KOPT-K1 (cell line): ENCODE measurements at regions not wholly inside any gene's neighbourhood (a gene's known extent, or its start where the extent isn't known, plus 50 kb on each side); places are given as distances from the start of the nearest gene placed in this dataset.
"Not testable (repeated sequence)": the region's sequence is repeated elsewhere in the genome, so short reads cannot be mapped to it uniquely, and the experiment has no call there.

Experiments used
- H3K27ac ChIP-seq: fragments of 200-600 bp; sonication (generic); 2 replicates; pipeline ENCODE4 v1.5.1; 2016; ENCODE audit warnings: antibody characterized with exemption, mild to moderate bottlenecking, low read depth, low read length; ENCODE audit not compliant: poor library complexity, severe bottlenecking
- H3K36me3 ChIP-seq: fragments of 200-600 bp; sonication (generic); 2 replicates; pipeline ENCODE4 v1.5.1; 2017; ENCODE audit warnings: antibody characterized with exemption, mild to moderate bottlenecking, low read length, moderate library complexity; ENCODE audit not compliant: insufficient read depth
- H3K9me3 ChIP-seq: fragments of 200-600 bp; sonication (generic); 2 replicates; pipeline ENCODE4 v1.5.1; 2017; ENCODE audit warnings: antibody characterized with exemption, low read length, mild to moderate bottlenecking; ENCODE audit not compliant: insufficient read depth, poor library complexity, severe bottlenecking

- Histone ChIP-seq H3K36me3 (no peaks in the 10 kb centered on the region), H3K9me3 (no peaks in the 10 kb centered on the region), H3K27ac (no peak overlapping the region)
Measured at GRCh38 chr4:84336964-84337705, 162.0 kb downstream of the NKX6-1 start.

DNA sequence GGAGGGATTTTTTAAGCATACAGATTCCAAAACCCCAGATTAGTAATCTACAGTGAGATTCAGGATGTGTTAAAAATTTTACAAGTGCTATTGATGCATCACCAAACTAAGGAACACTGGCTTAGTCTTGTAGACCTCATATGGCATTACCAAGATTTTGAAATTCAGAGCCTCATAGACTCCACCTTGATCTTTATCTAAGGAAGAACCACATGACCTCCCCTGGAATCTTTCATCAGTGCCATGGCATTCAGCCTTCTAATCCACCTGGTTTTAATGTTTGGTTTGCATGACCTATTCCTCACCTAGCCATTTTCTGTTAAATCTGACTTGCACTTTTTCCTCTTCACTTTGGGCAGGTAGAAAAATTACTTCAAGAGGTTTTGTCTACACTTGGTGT is 171.6 kb downstream of the NKX6-1 start:
- Histone ChIP-seq H3K9me3 (no peaks in the 10 kb centered on the region), H3K36me3 (no peaks in the 10 kb centered on the region), H3K27ac (no peak overlapping the region)

- H3K27ac ChIP-seq, result no peak overlapping the region
- no peaks in the 10 kb centered on the region for H3K36me3 ChIP-seq
- H3K9me3 ChIP-seq, result no peaks in the 10 kb centered on the region
Measured at GRCh38 chr4:84325625-84326024, 173.5 kb downstream of the NKX6-1 start.

DNA sequence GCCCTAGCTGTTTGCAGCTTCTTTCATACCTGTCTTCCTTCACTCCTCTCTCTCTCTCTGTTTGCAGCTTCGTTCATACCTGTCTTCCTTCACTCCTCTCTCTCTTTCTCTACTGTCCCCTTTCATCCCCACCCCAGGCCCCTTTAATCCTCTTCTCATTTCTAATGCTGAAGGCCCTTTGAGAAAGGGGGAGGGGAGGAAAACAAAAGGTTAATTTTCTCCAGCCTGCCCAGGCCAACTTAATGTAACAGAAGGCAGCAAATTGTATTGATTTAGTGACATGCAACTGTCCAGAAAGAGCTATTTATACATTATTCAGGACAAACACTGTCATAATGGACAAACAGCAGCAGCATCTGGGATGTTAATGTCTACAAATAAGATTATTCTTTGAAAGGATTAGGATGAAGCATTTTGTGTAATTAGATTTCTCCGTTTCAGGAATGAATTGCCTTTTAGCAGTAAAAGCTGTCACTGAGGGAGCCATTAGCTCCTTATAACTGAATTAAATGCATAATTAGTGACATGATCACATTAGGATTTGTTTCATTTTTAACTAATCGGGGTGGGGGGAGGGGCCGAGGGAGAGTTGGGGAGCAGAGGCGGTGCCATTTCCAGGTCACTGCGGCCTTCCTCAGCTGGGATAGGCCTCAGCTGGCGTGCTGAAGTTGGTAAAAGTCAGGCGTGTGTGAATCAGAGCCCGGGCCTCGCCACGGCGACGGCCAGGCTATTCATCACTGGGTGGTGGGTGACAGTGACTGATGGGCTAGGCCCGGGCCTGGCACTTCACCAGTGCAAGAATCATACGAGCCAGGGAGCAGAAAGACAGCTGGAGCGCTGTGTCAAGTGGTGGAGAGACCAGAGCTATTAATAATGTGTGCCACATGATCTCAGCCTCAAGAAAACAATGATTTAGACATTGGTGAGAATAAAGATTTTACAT is 174.5 kb downstream of the NKX6-1 start:
- no peaks in the 10 kb centered on the region for H3K36me3 ChIP-seq
- H3K9me3 ChIP-seq, result no peaks in the 10 kb centered on the region
- H3K27ac ChIP-seq, result no peak overlapping the region

GRCh38 chr4:84319124-84319523 is 180.0 kb downstream of the NKX6-1 start:
- H3K9me3 ChIP-seq, result no peaks in the 10 kb centered on the region
- no peaks in the 10 kb centered on the region for H3K36me3 ChIP-seq
- no peak overlapping the region for H3K27ac ChIP-seq

GRCh38 chr4:84317513-84317912 is 181.6 kb downstream of the NKX6-1 start:
- Histone ChIP-seq H3K36me3 (no peaks in the 10 kb centered on the region), H3K9me3 (no peaks in the 10 kb centered on the region), H3K27ac (no peak overlapping the region)

DNA sequence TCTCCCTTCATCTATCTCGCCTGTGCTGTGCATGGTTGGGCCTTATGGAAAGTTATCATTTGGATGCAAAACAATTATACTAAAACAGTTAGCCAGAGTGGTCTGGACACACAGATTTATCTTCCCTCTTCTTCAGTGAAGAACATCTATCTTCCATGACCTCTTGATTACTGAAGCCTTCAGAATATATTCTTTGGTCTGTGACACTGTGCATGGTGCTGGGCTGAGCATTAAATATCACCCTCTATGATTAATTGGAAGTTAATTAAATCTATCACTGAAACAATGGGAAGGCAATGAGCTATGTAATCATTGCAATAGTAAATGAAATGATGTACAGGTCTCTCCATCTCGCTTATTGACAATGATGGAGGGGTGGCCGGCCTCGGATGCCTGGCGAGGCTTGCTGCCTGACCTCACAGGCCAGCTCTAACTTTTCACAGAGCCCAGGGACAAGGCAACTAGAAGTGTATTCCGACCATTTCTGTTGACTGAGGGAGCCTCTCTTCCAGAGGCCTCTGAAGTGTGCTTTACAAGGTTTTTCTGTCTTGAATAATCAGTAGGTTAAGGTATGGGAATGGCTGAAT is 186.6 kb downstream of the NKX6-1 start:
- Histone ChIP-seq H3K27ac (no peak overlapping the region), H3K9me3 (no peaks in the 10 kb centered on the region), H3K36me3 (no peaks in the 10 kb centered on the region)

DNA sequence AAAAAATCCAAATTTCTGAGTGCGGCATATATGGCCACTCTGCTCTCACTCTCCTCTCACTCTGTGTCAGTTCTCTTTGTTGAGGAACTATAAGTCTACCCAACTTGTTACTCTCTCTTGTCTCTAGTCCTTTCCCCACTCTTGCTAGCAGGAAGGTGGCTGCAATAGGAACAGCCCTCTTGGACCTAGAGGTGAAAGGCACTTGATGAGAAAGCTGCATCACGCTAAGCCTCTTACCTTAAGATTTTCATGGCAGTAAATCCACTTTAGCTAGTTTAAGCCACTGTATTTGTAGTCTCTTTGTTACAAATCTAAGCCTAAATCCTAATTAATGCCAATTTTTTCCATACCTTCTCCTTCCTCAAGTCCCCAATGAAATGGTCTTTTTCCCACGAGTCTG is 189.9 kb downstream of the NKX6-1 start:
- H3K27ac ChIP-seq, result no peak overlapping the region
- no peaks in the 10 kb centered on the region for H3K9me3 ChIP-seq
- no peaks in the 10 kb centered on the region for H3K36me3 ChIP-seq

DNA sequence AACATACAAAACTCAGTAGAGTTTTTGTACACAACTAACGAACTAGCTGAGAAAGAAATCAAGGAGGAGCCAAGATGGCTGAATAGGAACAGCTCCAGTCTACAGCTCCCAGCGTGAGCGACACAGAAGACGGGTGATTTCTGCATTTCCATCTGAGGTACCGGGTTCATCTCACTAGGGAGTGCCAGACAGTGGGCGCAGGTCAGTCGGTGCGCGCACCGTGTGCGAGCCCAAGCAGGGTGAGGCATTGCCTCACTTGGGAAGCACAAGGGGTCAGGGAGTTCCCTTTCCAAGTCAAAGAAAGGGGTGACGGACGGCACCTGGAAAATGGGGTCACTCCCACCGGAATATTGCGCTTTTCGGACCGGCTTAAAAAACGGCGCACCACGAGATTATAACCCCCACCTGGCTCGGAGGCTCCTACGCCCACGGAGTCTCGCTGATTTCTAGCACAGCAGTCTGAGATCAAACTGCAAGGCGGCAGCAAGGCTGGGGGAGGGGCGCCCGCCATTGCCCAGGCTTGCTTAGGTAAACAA is 200.3 kb downstream of the NKX6-1 start:
- not testable (repeated sequence) for H3K27ac ChIP-seq, H3K9me3 ChIP-seq

GRCh38 chr4:84298023-84298718 is 200.9 kb downstream of the NKX6-1 start:
- no peak overlapping the region for H3K27ac ChIP-seq
- no peaks in the 10 kb centered on the region for H3K36me3 ChIP-seq
- H3K9me3 ChIP-seq, result no peaks in the 10 kb centered on the region

More for the DNA sequence above, 200.3 kb downstream of the NKX6-1 start:
- H3K36me3 ChIP-seq, result not testable (repeated sequence)

- Histone ChIP-seq H3K9me3 (no peaks in the 10 kb centered on the region), H3K36me3 (no peaks in the 10 kb centered on the region), H3K27ac (no peak overlapping the region)
Measured at GRCh38 chr4:84291969-84292368, 207.1 kb downstream of the NKX6-1 start.

GRCh38 chr4:84286048-84286447 is 213.0 kb downstream of the NKX6-1 start:
- no peaks in the 10 kb centered on the region for H3K9me3 ChIP-seq
- H3K27ac ChIP-seq, result no peak overlapping the region
- H3K36me3 ChIP-seq, result no peaks in the 10 kb centered on the region

DNA sequence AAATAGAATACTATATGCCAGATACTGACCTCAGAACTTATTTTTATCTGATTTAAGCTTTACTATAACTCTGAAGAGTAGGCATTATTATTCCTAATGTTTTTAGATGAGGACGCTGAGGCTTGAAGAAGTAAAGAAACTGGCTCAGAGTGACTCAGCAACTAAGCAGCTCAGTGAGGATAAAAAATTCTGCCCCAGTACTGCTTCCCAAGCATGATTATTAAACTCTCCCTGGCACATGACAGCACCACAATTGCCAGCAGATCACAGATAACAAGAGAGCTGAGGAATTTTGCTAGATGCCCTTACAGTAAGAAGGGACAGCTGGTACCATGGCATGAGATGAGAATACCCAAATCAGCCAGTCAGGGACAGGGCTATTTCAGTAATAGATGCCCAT is 219.4 kb downstream of the NKX6-1 start:
- no peak overlapping the region for H3K27ac ChIP-seq
- no peaks in the 10 kb centered on the region for H3K36me3 ChIP-seq
- H3K9me3 ChIP-seq, result no peaks in the 10 kb centered on the region

- H3K27ac ChIP-seq, result no peak overlapping the region
- H3K9me3 ChIP-seq, result no peaks in the 10 kb centered on the region
- no peaks in the 10 kb centered on the region for H3K36me3 ChIP-seq
Measured at GRCh38 chr4:84277923-84278322, 221.2 kb downstream of the NKX6-1 start.

- H3K36me3 ChIP-seq, result no peaks in the 10 kb centered on the region
- H3K27ac ChIP-seq, result no peak overlapping the region
- no peaks in the 10 kb centered on the region for H3K9me3 ChIP-seq
Measured at GRCh38 chr4:84276752-84277151, 222.3 kb downstream of the NKX6-1 start.
